GM19372 (cell line): ENCODE measurements at regions not wholly inside any gene's neighbourhood (a gene's known extent, or its start where the extent isn't known, plus 50 kb on each side); places are given as distances from the start of the nearest gene placed in this dataset.

Experiments
- ATAC-seq: cut with Tn5 transposase; IDR thresholded peaks from one replicate; pipeline ENCODE4 v1.9.1; 2021; ENCODE audit warnings: mild to moderate bottlenecking, low read depth, moderate library complexity; ENCODE audit not compliant: unreplicated experiment

DNA sequence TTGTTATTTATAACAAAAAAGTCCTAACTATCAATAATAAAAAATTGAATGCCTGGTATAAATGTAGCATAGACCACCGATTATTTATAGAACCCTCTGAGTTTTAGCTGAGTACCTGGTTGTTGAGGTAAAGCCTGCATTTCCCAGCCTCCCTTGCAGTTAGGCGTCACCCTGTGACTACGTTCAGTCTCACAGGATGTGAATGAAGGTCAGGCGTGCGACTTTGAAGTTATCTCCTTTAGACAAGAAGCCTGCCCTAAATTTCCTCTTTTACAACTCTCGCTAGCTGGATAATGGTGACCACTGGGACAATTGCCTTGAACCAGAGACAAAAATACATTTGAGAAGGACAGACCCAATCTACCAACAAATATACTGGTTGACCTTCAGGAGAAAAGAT, 67.5 kb upstream of the TES start:
- ATAC-seq: peak; percentile 46

DNA sequence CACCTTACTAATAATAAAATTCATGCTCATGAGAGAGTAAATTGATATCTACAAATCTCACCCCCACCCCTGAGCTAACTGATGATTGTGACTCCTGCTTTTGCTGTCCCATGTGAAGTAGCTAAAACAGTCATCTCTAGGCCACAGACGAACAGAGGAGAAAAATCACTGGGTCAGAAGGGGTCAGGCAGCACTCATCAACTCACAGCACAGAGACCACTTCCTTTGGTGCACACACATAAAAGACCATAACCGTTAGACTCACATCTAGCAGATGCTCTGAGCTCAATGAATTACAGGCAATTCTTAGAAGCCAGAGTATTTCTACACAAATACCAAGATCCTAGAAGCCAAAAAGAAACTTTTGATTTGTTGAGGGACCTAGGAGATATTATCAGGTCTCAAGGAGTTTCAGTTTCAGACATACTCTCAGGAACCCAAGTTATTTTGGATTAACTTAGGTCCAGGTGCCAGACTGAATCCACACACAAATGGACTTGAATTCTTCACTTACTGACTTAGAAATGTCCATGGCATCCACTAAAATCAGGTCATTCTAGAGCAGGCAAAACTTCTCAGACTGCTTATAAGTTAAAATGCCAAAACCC, 65.0 kb upstream of the TES start:
- peak; percentile 59 for ATAC-seq

DNA sequence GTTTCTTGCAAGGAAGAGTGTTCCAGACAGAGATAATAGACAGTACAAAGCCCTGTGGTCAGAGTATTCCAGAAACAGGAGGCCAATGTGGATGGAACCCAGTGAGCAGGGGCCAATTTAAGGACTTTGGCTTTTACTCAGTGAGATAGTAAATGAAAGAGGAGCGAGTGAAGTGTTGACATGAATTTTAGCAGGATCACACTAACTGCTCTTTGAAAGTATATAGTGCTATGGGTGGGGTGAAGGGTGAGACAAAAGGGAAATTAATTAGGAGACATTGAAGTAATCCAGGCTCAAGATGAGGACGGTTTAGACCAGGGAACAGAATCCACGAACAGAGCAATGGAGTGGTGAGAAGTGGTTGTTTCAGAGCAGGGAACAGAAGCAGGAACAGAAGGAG, 62.2 kb upstream of the TES start:
- ATAC-seq: no peak

DNA sequence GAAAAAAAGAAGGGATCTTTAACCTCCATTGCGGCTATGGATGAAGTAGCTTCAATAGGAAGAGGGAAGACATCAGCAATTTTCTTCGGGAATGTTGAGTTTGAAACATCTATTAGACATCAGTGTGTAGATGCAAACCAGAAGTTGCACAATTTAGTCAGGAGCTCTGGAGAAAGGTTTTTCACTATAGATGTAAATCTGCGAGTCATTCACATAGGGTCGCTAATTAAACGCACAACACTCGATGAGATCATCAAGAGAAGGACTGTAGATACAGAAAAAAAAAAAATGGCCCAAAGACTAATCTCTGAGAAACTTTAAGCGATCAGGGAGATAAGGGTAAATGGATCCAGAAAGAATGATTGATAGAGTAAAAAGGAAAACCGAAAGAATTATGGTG, 61.7 kb upstream of the TES start:
- no peak for ATAC-seq

GRCh38 chr7:116150588-116150987, 59.8 kb upstream of the TES start:
- ATAC-seq: peak; percentile 70

DNA sequence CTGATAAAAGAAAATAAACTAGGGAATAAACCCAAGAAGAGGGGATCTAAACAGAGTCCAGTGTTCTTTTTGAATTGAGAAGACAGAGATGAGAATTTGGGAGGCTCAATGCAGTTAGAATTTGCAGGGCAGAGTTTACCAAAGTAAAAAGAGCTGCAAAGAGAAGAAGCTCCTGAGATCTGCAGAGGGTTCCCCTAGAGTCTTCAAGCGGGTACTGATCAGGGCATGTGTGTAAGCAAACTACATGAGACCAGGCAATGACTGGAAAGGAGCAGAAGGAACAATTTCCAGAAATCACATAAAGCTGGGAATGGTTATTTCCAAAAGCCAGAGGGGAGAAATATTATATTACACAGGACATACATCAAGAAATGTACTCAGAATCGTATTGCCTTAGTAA, 58.1 kb upstream of the TES start:
- no peak for ATAC-seq

DNA sequence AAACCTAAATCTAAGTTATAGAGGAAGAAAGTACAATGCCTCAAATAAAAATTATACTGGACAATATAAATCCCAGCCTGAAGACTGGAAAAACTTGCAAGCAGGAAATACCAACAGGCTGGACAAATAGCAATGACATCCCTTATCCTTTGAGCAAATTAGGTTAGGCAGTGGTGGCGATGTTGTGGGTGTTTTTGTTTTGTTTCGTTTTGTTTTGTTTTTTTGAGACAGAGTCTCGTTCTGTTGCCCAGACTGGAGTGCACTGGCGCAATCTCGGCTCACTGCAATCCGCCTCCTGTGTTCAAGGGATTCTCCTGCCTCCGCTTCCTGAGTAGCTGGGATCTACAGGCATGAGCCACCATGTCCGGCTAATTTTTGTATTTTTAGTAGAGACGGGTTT, 57.3 kb upstream of the TES start:
- peak; percentile 31 for ATAC-seq

- ATAC-seq: no peak
These were observed 50.6 kb upstream of the TES start for GRCh38 chr7:116159711-116160110.
